Psoas muscle (tissue), 7 donors: ENCODE measurements at regions not wholly inside any gene's neighbourhood (a gene's known extent, or its start where the extent isn't known, plus 50 kb on each side); places are given as distances from the start of the nearest gene placed in this dataset.

ENCODE experiments used
- ATAC-seq, 4 donors: fragments of 200-7000 bp; cut with Tn5 transposase; one replicate each; pipeline ENCODE4 v1.9.1; 2020; ENCODE audit warnings: moderate library complexity in 3 of 4, mild to moderate bottlenecking in 2 of 4
- DNase-seq, 2 donors: peaks; one replicate each; pipeline ENCODE4 v3.0.0-alpha.2; 2020
- H3K27ac ChIP-seq: fragments of 200-600 bp; one replicate; pipeline ENCODE4 v1.8.0; 2022
- H3K27me3 ChIP-seq, 3 donors: fragments of 200-600 bp in 1 of 3; one replicate each; pipeline versions ENCODE4 v1.6.1 to v1.8.0; 2013 to 2022; ENCODE audit warnings: low read length in 2 of 3, mild to moderate bottlenecking in 2 of 3, moderate library complexity in 1 of 3; ENCODE audit not compliant: insufficient read depth in 3 of 3
- H3K36me3 ChIP-seq, 2 donors: fragments of 200-600 bp in 1 of 2; one replicate each; pipeline versions ENCODE4 v1.6.1 to v1.8.0; 2013 to 2022; ENCODE audit warnings: low read depth in 1 of 2, mild to moderate bottlenecking in 1 of 2, moderate library complexity in 1 of 2; ENCODE audit not compliant: insufficient read depth in 1 of 2
- H3K4me1 ChIP-seq: fragments of 200-600 bp; one replicate; pipeline ENCODE4 v1.8.0; 2022
- H3K4me3 ChIP-seq: fragments of 200-600 bp; one replicate; pipeline ENCODE4 v1.8.0; 2022; ENCODE audit warnings: mild to moderate bottlenecking
- H3K9me3 ChIP-seq: fragments of 200-600 bp; one replicate; pipeline ENCODE4 v1.8.0; 2022
- WGBS, 3 donors: extraction: QIAGEN DNeasy Blood & Tissue Kit; methylation state at CpG; one replicate each; pipeline versions ENCODE4 v1.1.6 to v1.1.7; 2013; 5-methylcytosine and 5-hydroxymethylcytosine counted together
- intact Hi-C, 2 donors: fragments of 100-400 bp; cut with DNase I; formaldehyde crosslinking; loops; one replicate each; pipeline versions ENCODE4 v1.11.0 to v1.14.2; 2022
- TF ChIP-seq, protein P1 (sequence below): fragments of 200-600 bp; IDR thresholded peaks from one replicate; pipeline ENCODE4 v1.8.0; 2022; ENCODE audit warnings: antibody characterized with exemption
- donor health status: healthy with polysubstance abuse.
- donor health status: DM: no; HTN: no; CAD: no; lungs with moderate emphysema.
- donor health status: Bipolar disorder and iron deficiency.
- donor health status: healthy.
- donor health status: DM: yes; HTN: yes; CAD: no.
- donor health status: DM: no; HTN: no; CAD: no.
- donor health status: DM: yes; HTN: yes; CAD: no.

DNA sequence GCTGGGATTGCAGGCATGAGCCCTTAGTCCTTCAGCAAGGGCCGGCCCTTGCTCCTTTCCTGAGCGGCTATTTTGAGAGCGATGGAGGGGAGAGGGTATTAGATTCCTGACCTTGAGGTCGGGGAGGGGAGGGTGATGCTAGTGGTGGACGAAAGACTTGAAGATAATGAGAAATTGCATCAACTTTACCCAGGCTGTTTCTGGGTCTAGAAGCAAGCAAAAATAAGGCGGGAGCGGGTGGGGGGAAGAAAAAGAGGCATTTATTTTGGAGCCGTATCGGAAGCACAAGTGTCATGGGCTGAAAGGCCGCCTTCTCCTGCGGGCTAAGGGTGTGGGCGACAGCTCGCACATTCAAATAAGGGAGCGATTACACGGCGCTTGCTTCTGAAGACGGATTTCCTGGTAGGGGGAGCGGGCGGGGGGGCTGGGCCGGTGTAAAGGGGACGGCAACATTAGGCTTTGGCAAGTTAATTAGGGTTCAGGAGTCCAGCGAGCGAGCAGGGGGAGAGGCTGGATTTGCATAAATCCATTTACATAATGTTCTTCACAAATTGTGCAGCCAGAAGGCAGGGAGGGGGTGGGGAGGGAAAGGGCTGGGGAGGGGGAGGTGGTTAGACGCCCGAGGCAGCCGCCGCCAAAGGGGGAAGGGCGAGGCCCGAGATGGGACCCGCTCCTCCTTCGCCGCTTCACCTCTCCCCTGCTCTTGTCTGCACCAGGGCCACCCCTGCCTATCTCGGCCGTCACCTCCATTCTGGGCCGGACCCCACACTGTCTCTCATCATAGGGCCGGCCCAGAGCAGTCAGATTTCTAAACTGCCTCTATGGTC lies 245.9 kb downstream of the MIAT start:
- DNase-seq (no peak), ATAC-seq (no peak)
- H3K27me3 ChIP-seq = peaks cover 0 to 73% (median 14%) of the 10 kb centered on the region in 3 donors
- H3K4me1 ChIP-seq = no peaks in the 10 kb centered on the region
- H3K27ac ChIP-seq = no peak overlapping the region
- 17 to 22% (median 19%) methylated on average over 31 to 36 of the region's 36 CpGs for WGBS, 3 donors
- no peaks in the 10 kb centered on the region for H3K36me3 ChIP-seq
- intact Hi-C loops = no loop called here
- no peaks in the 10 kb centered on the region for H3K9me3 ChIP-seq
- TF ChIP-seq, protein P1, sequence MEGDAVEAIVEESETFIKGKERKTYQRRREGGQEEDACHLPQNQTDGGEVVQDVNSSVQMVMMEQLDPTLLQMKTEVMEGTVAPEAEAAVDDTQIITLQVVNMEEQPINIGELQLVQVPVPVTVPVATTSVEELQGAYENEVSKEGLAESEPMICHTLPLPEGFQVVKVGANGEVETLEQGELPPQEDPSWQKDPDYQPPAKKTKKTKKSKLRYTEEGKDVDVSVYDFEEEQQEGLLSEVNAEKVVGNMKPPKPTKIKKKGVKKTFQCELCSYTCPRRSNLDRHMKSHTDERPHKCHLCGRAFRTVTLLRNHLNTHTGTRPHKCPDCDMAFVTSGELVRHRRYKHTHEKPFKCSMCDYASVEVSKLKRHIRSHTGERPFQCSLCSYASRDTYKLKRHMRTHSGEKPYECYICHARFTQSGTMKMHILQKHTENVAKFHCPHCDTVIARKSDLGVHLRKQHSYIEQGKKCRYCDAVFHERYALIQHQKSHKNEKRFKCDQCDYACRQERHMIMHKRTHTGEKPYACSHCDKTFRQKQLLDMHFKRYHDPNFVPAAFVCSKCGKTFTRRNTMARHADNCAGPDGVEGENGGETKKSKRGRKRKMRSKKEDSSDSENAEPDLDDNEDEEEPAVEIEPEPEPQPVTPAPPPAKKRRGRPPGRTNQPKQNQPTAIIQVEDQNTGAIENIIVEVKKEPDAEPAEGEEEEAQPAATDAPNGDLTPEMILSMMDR = no peak
- H3K4me3 ChIP-seq = no peak overlapping the region

DNA sequence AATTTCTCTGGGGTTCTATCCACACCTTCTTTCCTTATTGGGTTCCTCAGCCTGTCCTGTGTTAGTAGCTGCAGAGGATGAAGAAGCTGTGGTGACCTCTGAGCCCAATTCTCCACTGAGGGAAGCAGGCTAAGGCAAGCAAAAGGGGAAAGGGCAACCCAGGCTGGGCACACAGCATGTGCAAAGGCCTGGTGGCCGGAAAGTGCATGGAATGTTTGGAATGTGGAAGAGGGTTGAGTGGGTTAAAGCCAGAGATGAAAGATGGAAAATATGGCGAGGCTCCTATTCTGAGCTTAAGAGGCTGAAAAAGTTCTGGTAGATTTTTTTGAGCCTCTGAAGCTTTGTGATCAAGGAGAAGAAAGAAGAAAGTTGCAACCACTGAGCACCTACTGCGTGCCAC lies 247.1 kb downstream of the MIAT start:
- no peaks in the 10 kb centered on the region for H3K4me1 ChIP-seq
- no peak for ATAC-seq
- no peaks in the 10 kb centered on the region for H3K36me3 ChIP-seq
- H3K4me3 ChIP-seq = no peak overlapping the region
- no peaks in the 10 kb centered on the region for H3K9me3 ChIP-seq
- intact Hi-C loops = no loop called here
- TF ChIP-seq, protein P1 = no peak
- peaks cover 0 to 62% (median 14%) of the 10 kb centered on the region in 3 donors for H3K27me3 ChIP-seq
- DNase-seq = no peak
- no peak overlapping the region for H3K27ac ChIP-seq
- WGBS, 3 donors = 45 to 51% (median 51%) methylated on average over 3 of the region's 3 CpGs

DNA sequence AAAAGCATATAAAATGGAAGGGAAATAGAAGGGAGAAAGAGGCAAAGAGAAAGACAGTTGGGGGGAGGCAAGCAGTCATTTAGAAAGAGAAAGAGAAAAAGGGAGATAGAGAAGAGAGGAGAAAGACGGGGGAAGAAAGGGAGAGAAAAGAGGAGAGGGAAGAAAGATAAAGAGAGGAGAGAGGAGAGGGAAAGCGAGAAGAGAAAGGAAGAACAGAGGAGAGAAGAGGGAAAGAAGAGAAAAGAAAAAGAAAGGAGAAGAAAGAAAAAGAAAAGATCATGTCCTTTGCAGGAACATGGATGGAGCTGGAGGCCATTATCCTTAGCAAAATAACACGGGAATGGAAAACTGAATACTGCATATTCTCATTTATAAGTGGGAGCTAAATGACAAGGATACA lies 247.7 kb downstream of the MIAT start:
- TF ChIP-seq, protein P1 = no peak
- H3K27me3 ChIP-seq = peaks cover 0 to 59% (median 16%) of the 10 kb centered on the region in 3 donors
- H3K4me1 ChIP-seq = no peaks in the 10 kb centered on the region
- WGBS, 3 donors = 74 to 79% (median 77%) methylated on average over 3 of the region's 3 CpGs
- intact Hi-C loops = no loop called here
- ATAC-seq (no peak), DNase-seq (no peak)
- H3K36me3 ChIP-seq = no peaks in the 10 kb centered on the region
- no peak overlapping the region for H3K27ac ChIP-seq
- no peak overlapping the region for H3K4me3 ChIP-seq
- no peaks in the 10 kb centered on the region for H3K9me3 ChIP-seq

DNA sequence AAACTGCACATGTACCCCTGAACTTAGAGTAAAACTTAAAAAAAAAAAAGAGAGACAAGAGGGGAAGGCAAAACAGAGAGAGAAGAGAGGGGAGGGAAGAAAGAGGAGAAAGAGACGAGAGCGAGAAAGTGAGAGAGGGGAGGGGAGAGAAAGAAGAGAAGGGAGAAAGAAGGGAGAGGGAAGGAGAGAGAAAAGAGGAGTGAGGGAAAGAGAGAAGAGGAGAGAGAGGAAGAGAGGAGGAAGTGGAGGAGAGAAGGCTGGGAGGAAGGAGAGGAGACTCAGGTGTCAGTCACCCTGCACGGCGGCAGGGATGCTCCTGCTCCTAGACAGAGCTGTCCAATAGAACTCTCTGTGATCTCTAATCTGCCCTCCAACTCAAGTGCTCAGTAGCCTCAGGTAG lies 248.3 kb downstream of the MIAT start:
- TF ChIP-seq, protein P1 = no peak
- no peaks in the 10 kb centered on the region for H3K4me1 ChIP-seq

More for the DNA sequence above, 248.3 kb downstream of the MIAT start:
- Histone ChIP-seq H3K4me3 (no peak overlapping the region), H3K27me3 (peaks cover 0 to 58% (median 15%) of the 10 kb centered on the region in 3 donors), H3K9me3 (no peaks in the 10 kb centered on the region), H3K36me3 (no peaks in the 10 kb centered on the region), H3K27ac (no peak overlapping the region)
- WGBS, 3 donors = 56 to 61% (median 57%) methylated on average over 4 of the region's 4 CpGs
- ATAC-seq (no peak), DNase-seq (no peak)
- intact Hi-C loops = no loop called here
